IMR-90 (cell line): ENCODE measurements at regions not wholly inside any gene's neighbourhood (a gene's known extent, or its start where the extent isn't known, plus 50 kb on each side); places are given as distances from the start of the nearest gene placed in this dataset.

Experiments
- ATAC-seq: fragments of 200-7000 bp; cut with Tn5 transposase; 2 replicates; pipeline ENCODE4 v1.9.1; 2020; ENCODE audit warnings: low read depth, mild to moderate bottlenecking, moderate library complexity
- BruUV-seq: library from RNA; stranded (reverse); fragments of 400-500 nt; replicated peaks from 2 replicates; lab custom pipeline; 2021; lab: Mats Ljungman, UMichigan
- CTCF ChIA-PET: fragments of 300-600 bp; formaldehyde crosslinking; extraction: SDS; loops from one replicate; lab custom pipeline; 2021; ENCODE audit warnings: antibody characterized with exemption; lab: Yijun Ruan, JAX
- POLR2A ChIA-PET: fragments of 300-600 bp; sonication (Branson Sonifier 250); formaldehyde crosslinking; loops from one replicate; lab custom pipeline; 2022; ENCODE audit warnings: antibody characterized with exemption; ENCODE audit not compliant: unreplicated experiment; lab: Charles Lee
- DNase-seq: peaks from one replicate; pipeline ENCODE4 v3.0.0; 2013
- H2AFZ ChIP-seq: replicated peaks from 2 replicates; pipeline ENCODE3; 2013; ENCODE audit warnings: low read length, mild to moderate bottlenecking; ENCODE audit not compliant: poor library complexity
- H2AK5ac ChIP-seq: 2 replicates; pipeline ENCODE4 v1.6.1; 2013; ENCODE audit warnings: low read depth, low read length, inconsistent platforms
- H2AK9ac ChIP-seq: replicated peaks from 2 replicates; pipeline ENCODE3; 2013; ENCODE audit warnings: mild to moderate bottlenecking, low read depth, low read length, moderate library complexity; ENCODE audit not compliant: poor library complexity
- H2BK120ac ChIP-seq: 2 replicates; pipeline ENCODE4 v1.6.1; 2013; ENCODE audit warnings: low read depth, low read length, inconsistent platforms
- H2BK15ac ChIP-seq: 3 replicates; pipeline ENCODE4 v1.6.1; 2013; ENCODE audit warnings: low read depth, low read length, inconsistent platforms
- H2BK20ac ChIP-seq: 2 replicates; pipeline ENCODE4 v1.6.1; 2013; ENCODE audit warnings: low read depth, mild to moderate bottlenecking, inconsistent platforms, low read length, moderate library complexity
- H2BK5ac ChIP-seq: 2 replicates; pipeline ENCODE4 v1.6.1; 2013; ENCODE audit warnings: mild to moderate bottlenecking, low read depth, low read length, inconsistent platforms; ENCODE audit not compliant: poor library complexity, severe bottlenecking
- H3K14ac ChIP-seq: replicated peaks from 2 replicates; pipeline ENCODE4 v1.6.1; 2013; ENCODE audit warnings: low read depth, low read length, inconsistent platforms
- H3K18ac ChIP-seq: 2 replicates; pipeline ENCODE4 v1.6.1; 2013; ENCODE audit warnings: low read depth, low read length, control low read depth
- H3K23ac ChIP-seq: 2 replicates; pipeline ENCODE4 v1.6.1; 2013; ENCODE audit warnings: low read depth, low read length, inconsistent platforms
- H3K27ac ChIP-seq: 2 replicates; pipeline ENCODE4 v1.5.1; 2013; ENCODE audit warnings: mild to moderate bottlenecking, control low read depth, low read length; ENCODE audit not compliant: insufficient read depth
- H3K27me3 ChIP-seq: 2 replicates; pipeline ENCODE4 v1.6.1; 2013; ENCODE audit warnings: low read length; ENCODE audit not compliant: control insufficient read depth, insufficient read depth
- H3K36me3 ChIP-seq: 2 replicates; pipeline ENCODE4 v1.6.1; 2013; ENCODE audit warnings: low read length, mixed read lengths; ENCODE audit not compliant: control insufficient read depth, insufficient read depth
- H3K4ac ChIP-seq: 2 replicates; pipeline ENCODE4 v1.6.1; 2013; ENCODE audit warnings: low read depth, low read length, inconsistent platforms
- H3K4me1 ChIP-seq: 2 replicates; pipeline ENCODE4 v1.6.1; 2013; ENCODE audit warnings: low read length, mixed read lengths; ENCODE audit not compliant: control insufficient read depth, insufficient read depth
- H3K4me2 ChIP-seq: 2 replicates; pipeline ENCODE4 v1.6.1; 2013; ENCODE audit warnings: low read depth, mild to moderate bottlenecking, control low read depth, low read length, moderate library complexity
- H3K4me3 ChIP-seq: 2 replicates; pipeline ENCODE4 v1.5.1; 2013; ENCODE audit warnings: low read depth, mild to moderate bottlenecking, control low read depth, low read length, moderate library complexity; ENCODE audit not compliant: insufficient read depth
- H3K56ac ChIP-seq: 2 replicates; pipeline ENCODE4 v1.6.1; 2013; ENCODE audit warnings: low read length, inconsistent platforms; ENCODE audit not compliant: insufficient read depth; ENCODE audit errors: extremely low read depth
- H3K79me1 ChIP-seq, 2 experiments: 2 replicates each; pipeline ENCODE4 v1.6.1; 2013; ENCODE audit warnings: low read length in 2 of 2, inconsistent platforms in 1 of 2, low read depth in 1 of 2
- H3K9ac ChIP-seq: 2 replicates; pipeline ENCODE4 v1.6.1; 2013; ENCODE audit warnings: low read depth, low read length, control low read depth
- H3K9me1 ChIP-seq: 2 replicates; pipeline ENCODE4 v1.6.1; 2013; ENCODE audit warnings: low read length, inconsistent platforms; ENCODE audit not compliant: insufficient read depth
- H3K9me3 ChIP-seq: 2 replicates; pipeline ENCODE4 v1.6.1; 2013; ENCODE audit warnings: low read length; ENCODE audit not compliant: control insufficient read depth, insufficient read depth
- H4K20me1 ChIP-seq: 2 replicates; pipeline ENCODE4 v1.6.1; 2013; ENCODE audit warnings: low read length, inconsistent platforms; ENCODE audit not compliant: insufficient read depth
- H4K5ac ChIP-seq: 2 replicates; pipeline ENCODE4 v1.6.1; 2013; ENCODE audit warnings: mild to moderate bottlenecking, low read depth, low read length, control low read depth
- H4K8ac ChIP-seq, 2 experiments: 2 replicates each; pipeline ENCODE4 v1.6.1; 2013; ENCODE audit warnings: low read depth in 2 of 2, low read length in 2 of 2, control low read depth in 1 of 2, inconsistent platforms in 1 of 2
- H4K91ac ChIP-seq: 2 replicates; pipeline ENCODE4 v1.6.1; 2013; ENCODE audit warnings: low read depth, low read length, inconsistent platforms; ENCODE audit not compliant: insufficient read depth
- FOS ChIP-seq: fragments of 150-350 bp; IDR thresholded peaks from 2 replicates; pipeline ENCODE4 v1.6.1; 2016; ENCODE audit warnings: low read depth, low read length
- NFE2L2 ChIP-seq: fragments of 150-350 bp; IDR thresholded peaks from 2 replicates; pipeline ENCODE4 v1.6.1; 2016; ENCODE audit warnings: low read depth, mild to moderate bottlenecking, low read length
- WGBS, 2 experiments: methylation state at CpG; one replicate each; pipeline versions ENCODE4 v1.1.5 to v1.1.7; 2013; ENCODE audit warnings: missing lambda C conversion rate in 2 of 2; ENCODE audit not compliant: insufficient read length in 1 of 2; ENCODE audit errors: extremely low coverage in 2 of 2; 5-methylcytosine and 5-hydroxymethylcytosine counted together
- dilution Hi-C: fragments of 300-500 bp; cut with HindIII; formaldehyde crosslinking; loops from one replicate; pipeline ENCODE4 v1.14.3; 2018; ENCODE audit warnings: low sequenced_read_pairs; ENCODE audit not compliant: unreplicated experiment
- in situ Hi-C: fragments of 300-500 bp; cut with MboI; formaldehyde crosslinking; loops from 3 replicates; pipeline ENCODE4 v1.14.3; 2019; ENCODE audit warnings: low sequenced_read_pairs, inconsistent platforms, mixed read lengths
- intact Hi-C: fragments of 100-400 bp; cut with micrococcal nuclease; formaldehyde crosslinking; loops from 2 replicates; pipeline ENCODE4 v1.10.0; 2022

- H3K4me1 ChIP-seq, result peaks cover 3% of the 10 kb centered on the region; the same call in 1 of the 2 replicates
- ChIA-PET POLR2A (no interaction called here), CTCF (interaction anchor here (0.8 kb wide), 1 partner anchor 21 kb away, joined by 3 read pairs; no protein-coding TSS in a partner anchor)
- WGBS, 2 experiments, result no CpG with 5 or more reads among the region's 2 CpGs
- H3K79me1 ChIP-seq, result no peaks in the 10 kb centered on the region
- no peak overlapping the region for H3K4me2 ChIP-seq
- H2BK5ac ChIP-seq, result no peak overlapping the region
- H3K23ac ChIP-seq, result no peak overlapping the region
- no peaks in the 10 kb centered on the region for H4K20me1 ChIP-seq
- H3K4me3 ChIP-seq, result no peak overlapping the region
- no TSS peak for BruUV-seq
- H2BK20ac ChIP-seq, result no peak overlapping the region
- peaks cover 2% of the 10 kb centered on the region for H3K27me3 ChIP-seq
- H4K5ac ChIP-seq, result no peak overlapping the region
- H3K9ac ChIP-seq, result no peak overlapping the region
- DNase-seq (no peak), ATAC-seq (no peak)
- H4K8ac ChIP-seq, result no peak overlapping the region
- in situ Hi-C loops (no loop called here), dilution Hi-C loops (no loop called here), intact Hi-C loops (no loop called here)
- H3K9me3 ChIP-seq, result no peaks in the 10 kb centered on the region
- no peak overlapping the region for H3K4ac ChIP-seq
- H2AK5ac ChIP-seq, result no peak overlapping the region
- H3K36me3 ChIP-seq, result no peaks in the 10 kb centered on the region
- no peak overlapping the region for H2AK9ac ChIP-seq
- H2AFZ ChIP-seq, result no peak overlapping the region
- TF ChIP-seq NFE2L2 (no peak), FOS (no peak)
- peaks cover 3% of the 10 kb centered on the region; the same call in 1 of the 2 replicates for H3K9me1 ChIP-seq
- no peak overlapping the region for H3K14ac ChIP-seq
- H3K27ac ChIP-seq, result no peak overlapping the region
- H2BK15ac ChIP-seq, result no peak overlapping the region
- no peak overlapping the region for H4K91ac ChIP-seq
- H3K56ac ChIP-seq, result no peak overlapping the region
- H2BK120ac ChIP-seq, result no peak overlapping the region
- H3K18ac ChIP-seq, result no peak overlapping the region
These were observed 98.2 kb upstream of the RPS23 start for GRCh38 chr5:82376307-82376706.
